GM19372 (cell line): ENCODE measurements at regions not wholly inside any gene's neighbourhood (a gene's known extent, or its start where the extent isn't known, plus 50 kb on each side); places are given as distances from the start of the nearest gene placed in this dataset.

Experiments
- ATAC-seq: cut with Tn5 transposase; IDR thresholded peaks from one replicate; pipeline ENCODE4 v1.9.1; 2021; ENCODE audit warnings: mild to moderate bottlenecking, low read depth, moderate library complexity; ENCODE audit not compliant: unreplicated experiment

DNA sequence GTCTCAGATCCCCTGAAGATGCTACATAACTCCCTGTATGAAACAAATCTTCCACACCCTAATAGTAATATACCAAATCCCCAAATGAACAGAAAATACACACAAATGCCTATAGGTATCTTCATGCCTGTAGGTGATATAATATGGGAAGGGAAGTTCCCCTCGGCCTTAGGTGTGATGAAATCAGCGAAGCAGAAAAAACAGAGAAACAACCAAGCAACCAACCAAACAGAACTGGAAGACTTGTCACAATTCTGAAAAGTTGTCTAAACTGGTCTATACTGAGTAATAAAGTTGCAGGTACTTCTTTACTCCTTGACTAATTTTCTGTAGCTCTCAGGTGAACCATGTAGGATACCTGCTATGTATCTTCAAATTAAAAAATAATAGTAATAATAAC is 82.2 kb upstream of the SATB1 start:
- no peak for ATAC-seq

DNA sequence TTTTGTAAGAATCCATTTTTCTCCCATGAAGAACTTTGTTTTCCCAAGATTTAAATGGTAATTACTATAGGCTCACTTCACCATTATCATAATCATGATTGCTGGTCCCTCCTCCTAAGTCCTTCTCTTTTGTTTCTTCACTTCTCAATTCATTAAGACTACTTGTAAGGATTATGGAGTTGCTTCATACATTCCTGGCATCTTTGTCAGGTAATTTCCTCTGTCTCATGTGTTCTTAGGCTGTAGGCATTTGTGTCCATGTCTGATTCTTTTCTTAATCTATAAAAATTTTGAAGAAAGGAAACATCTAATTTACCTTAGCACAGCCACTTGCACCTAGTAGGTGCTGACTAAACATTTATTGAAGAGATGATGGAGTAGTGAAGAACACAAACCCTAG is 79.9 kb upstream of the SATB1 start:
- no peak for ATAC-seq

DNA sequence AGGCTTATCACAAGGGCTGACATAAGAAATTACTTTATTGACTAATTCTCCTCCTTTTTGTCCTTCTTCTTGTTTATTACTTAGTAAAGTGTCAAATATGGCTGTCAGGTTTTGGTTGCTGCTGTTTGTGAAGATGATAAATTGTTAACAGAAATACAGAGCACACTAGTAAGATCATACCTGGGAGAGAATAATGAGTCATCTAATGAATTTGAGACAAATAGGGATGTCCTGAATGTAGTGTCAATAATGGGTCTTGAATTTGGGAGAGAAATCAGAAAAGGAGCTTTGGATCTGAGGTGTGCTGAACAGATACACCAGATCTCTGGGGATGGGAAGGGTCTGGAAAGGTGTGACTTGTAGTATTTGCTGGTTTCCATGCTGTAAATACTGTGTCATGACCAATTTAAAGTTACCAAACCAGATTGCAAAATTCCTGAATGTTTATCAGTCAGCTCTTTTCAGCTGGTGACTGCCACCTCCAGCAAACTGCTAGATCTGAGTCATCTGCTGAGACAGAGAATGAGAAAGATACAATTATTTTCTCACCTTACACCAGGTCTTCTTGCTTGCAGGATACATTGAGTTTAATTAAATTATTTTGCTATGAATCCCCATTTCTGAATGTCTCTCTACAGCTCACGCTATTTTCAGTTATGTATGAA is 76.7 kb upstream of the SATB1 start:
- no peak for ATAC-seq

DNA sequence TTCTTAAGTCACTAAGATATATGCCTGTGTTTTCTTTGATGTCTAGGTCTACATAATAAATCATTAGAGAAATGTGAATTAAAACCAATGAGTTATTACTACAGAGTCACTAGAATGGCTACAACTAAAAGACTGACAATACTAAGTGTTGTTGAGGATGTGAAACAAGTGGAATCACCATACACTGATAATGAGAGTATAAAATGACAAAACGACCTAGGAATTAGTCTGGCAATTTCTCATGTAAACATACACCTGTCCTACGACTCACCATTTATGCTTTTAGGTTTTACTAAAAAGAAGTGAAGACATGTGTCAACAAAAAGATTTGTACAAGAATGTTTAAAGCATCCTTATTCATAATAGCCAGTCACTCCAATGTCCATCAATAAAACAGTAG is 75.2 kb upstream of the SATB1 start:
- ATAC-seq, result no peak

DNA sequence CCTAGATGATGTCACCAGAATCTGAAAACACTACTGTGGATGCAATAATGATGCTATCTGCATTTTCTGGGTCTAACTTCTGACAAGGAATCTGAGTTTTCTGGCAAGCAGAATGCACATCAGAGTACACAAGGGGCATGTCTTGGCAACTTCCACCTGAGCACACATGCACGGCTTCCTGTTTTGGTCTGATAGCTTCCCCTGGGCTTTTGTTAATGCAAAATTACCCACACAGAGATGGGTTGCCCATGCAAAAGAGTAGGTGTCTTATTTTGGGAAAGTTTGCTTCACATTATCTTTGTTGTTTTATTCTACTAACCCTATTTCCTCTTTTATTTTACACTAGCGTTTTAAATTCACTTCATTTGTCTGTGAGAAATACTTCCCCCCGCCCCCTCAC is 74.2 kb upstream of the SATB1 start:
- no peak for ATAC-seq

DNA sequence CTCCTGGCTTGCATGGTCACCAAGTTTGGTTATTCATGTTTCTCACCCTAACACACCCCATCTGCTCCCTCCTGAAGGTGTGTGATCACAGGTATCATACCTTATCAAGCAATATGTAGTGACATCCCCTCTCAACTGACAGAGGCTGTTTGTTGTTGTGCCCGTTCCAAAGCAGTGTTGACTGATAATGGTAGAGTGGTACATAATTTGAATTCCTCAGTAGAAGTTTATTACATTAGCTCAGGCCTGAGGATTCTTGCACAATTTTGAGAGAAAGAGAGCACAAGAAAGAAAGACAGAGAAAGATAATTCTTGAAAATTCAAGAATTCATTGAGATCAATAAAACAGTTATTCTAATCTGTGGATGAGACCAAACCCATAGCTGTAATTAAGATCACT is 69.1 kb upstream of the SATB1 start:
- ATAC-seq, result no peak

DNA sequence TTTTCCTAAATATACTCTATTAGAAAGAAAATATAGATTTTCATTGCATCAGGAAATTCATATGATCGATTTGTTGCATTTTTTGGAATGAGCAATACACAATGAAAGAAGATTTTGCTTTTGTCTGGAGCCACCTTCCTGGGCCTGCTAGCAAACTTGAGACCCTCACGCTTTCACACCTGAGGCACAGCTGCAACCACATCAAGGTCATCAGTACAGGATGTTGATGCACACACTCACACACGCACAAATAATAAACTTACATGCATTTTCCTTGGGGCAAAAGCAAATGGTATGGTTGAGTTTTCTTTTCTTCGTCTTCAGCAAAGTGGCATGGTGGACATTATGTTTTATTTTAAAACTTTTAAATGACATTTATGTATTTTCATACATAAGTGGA is 64.8 kb upstream of the SATB1 start:
- ATAC-seq, result no peak

DNA sequence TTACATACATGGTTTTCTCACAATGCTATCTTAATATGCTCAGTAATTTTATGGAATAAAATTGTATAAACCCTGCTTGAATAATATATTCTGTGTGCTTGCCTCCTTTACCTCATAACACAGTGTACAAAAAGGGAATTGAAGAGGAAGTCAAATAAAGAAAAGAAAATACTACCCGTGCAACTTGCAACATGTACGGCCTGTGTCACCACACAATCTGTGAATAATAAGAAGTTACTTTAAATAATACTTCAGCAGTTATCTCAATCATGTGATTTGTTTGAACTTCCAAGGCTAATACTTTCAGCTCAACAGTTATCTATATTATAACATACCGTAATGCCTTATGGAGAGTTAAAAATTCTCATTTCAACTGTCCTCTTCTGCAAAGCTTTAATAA is 58.1 kb upstream of the SATB1 start:
- ATAC-seq, result no peak

DNA sequence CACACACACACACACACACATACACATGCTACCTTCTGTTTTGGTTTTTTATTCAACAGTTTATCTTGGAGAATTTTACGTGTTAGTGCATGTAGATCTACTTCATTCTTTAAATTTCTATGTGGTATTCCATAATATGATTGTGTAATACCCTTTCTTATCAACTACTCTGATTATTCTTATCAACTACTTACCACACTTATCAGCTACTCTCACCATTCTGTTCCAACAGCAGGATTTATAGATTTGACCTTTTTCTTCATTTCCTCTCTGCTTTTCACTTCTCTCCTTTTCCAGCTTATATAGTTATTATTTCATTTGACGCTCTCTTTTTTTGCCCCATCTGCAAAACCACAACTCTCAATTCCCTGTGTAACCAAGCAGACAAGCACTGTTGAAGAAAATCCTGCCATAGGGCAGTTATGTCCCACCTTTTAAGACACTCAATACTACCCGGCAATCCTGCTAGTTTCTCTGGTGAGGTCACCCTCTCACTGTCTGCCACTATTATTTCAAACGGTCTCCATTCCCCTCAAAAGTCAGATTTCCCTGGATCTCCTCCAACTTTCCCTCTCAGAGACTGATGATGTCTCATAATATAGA is 56.9 kb upstream of the SATB1 start:
- no peak for ATAC-seq

DNA sequence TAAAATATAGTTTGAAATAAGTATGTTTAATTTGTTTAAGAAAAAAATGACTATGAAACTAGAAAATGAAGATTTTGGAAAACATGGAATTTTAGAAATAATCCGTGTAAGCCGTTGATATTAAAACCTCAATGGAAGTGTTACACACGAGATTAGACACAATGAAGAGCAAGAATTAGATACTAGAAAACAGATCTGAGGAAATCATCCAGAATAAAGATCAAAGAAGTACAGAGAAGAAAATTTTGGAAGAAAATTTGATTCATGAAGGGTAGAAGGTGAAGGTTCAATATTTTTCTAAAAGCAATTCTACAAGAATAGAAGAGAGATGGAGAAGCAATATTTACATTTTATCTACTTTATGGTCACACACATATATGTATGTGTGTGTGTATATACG is 52.5 kb upstream of the SATB1 start:
- no peak for ATAC-seq
